HG02798 (cell line): ENCODE measurements at regions not wholly inside any gene's neighbourhood (a gene's known extent, or its start where the extent isn't known, plus 50 kb on each side); places are given as distances from the start of the nearest gene placed in this dataset.
"Not testable (repeated sequence)": the region's sequence is repeated elsewhere in the genome, so short reads cannot be mapped to it uniquely, and the experiment has no call there.

Experiments
- ATAC-seq: cut with Tn5 transposase; IDR thresholded peaks from one replicate; pipeline ENCODE4 v1.9.1; 2021; ENCODE audit warnings: mild to moderate bottlenecking; ENCODE audit not compliant: unreplicated experiment, poor library complexity

GRCh38 chr4:137405833-137406232 is 126.5 kb downstream of the PCDH18 start:
- not testable (repeated sequence) for ATAC-seq

GRCh38 chr4:137394018-137394417 is 138.3 kb downstream of the PCDH18 start:
- no peak for ATAC-seq

GRCh38 chr4:137393044-137393443 is 139.2 kb downstream of the PCDH18 start:
- no peak for ATAC-seq

GRCh38 chr4:137390707-137391106 is 141.6 kb downstream of the PCDH18 start:
- ATAC-seq, result no peak

- no peak for ATAC-seq
These were observed 142.3 kb downstream of the PCDH18 start for GRCh38 chr4:137389911-137390520.

- no peak for ATAC-seq
These were observed 144.4 kb downstream of the PCDH18 start for GRCh38 chr4:137387924-137388323.

- no peak for ATAC-seq
These were observed 147.8 kb downstream of the PCDH18 start for GRCh38 chr4:137384476-137384875.

- ATAC-seq, result no peak
These were observed 153.5 kb downstream of the PCDH18 start for GRCh38 chr4:137378821-137379220.

GRCh38 chr4:137378393-137378792 is 153.9 kb downstream of the PCDH18 start:
- no peak for ATAC-seq

- ATAC-seq, result no peak
These were observed 156.0 kb downstream of the PCDH18 start for GRCh38 chr4:137376312-137376711.

- ATAC-seq, result no peak
These were observed 157.0 kb downstream of the PCDH18 start for GRCh38 chr4:137375111-137375850.

- ATAC-seq, result no peak
These were observed 161.6 kb downstream of the PCDH18 start for GRCh38 chr4:137370679-137371078.

GRCh38 chr4:137370206-137370633 is 162.1 kb downstream of the PCDH18 start:
- no peak for ATAC-seq

GRCh38 chr4:137367620-137368019 is 164.7 kb downstream of the PCDH18 start:
- no peak for ATAC-seq

GRCh38 chr4:137363496-137363895 is 168.8 kb downstream of the PCDH18 start:
- ATAC-seq, result no peak

GRCh38 chr4:137361756-137362470 is 170.4 kb downstream of the PCDH18 start:
- no peak for ATAC-seq

GRCh38 chr4:137360761-137361160 is 171.5 kb downstream of the PCDH18 start:
- ATAC-seq, result no peak

GRCh38 chr4:137359691-137360315 is 172.5 kb downstream of the PCDH18 start:
- no peak for ATAC-seq

GRCh38 chr4:137354562-137354961 is 177.7 kb downstream of the PCDH18 start:
- ATAC-seq, result not testable (repeated sequence)

GRCh38 chr4:137347371-137347770 is 184.9 kb downstream of the PCDH18 start:
- no peak for ATAC-seq

- no peak for ATAC-seq
These were observed 186.7 kb downstream of the PCDH18 start for GRCh38 chr4:137345597-137345996.
